Activated CD8-positive, alpha-beta T cell treated with anti-CD3 and anti-CD28 coated beads, Interleukin-2, amount 10 ng/mL, durations not matched to agents 7 days and 5 days (primary cell): ENCODE measurements at regions not wholly inside any gene's neighbourhood (a gene's known extent, or its start where the extent isn't known, plus 50 kb on each side); places are given as distances from the start of the nearest gene placed in this dataset.
"Not testable (repeated sequence)": the region's sequence is repeated elsewhere in the genome, so short reads cannot be mapped to it uniquely, and the experiment has no call there.

Experiments
- ATAC-seq: fragments of 150-1000 bp; cut with Tn5 transposase; one replicate; pipeline ENCODE4 v1.10.0; 2021; ENCODE audit warnings: moderate library complexity
- CTCF ChIA-PET: fragments of 350-600 bp; sonication (Branson Sonifier 250); formaldehyde crosslinking; loops from one replicate; lab custom pipeline; 2021; ENCODE audit warnings: antibody characterized with exemption; lab: Charles Lee
- POLR2A ChIA-PET: fragments of 350-600 bp; sonication (Branson Sonifier 250); formaldehyde crosslinking; loops from one replicate; lab custom pipeline; 2021; ENCODE audit warnings: antibody characterized with exemption; lab: Charles Lee
- DNase-seq: peaks from one replicate; pipeline ENCODE4 v3.0.0-alpha.2; 2020
- H3K27ac Mint-ChIP-seq: one replicate; pipeline ENCODE4 v1.8.0; 2021; ENCODE audit warnings: mild to moderate bottlenecking, mixed read lengths
- H3K27me3 Mint-ChIP-seq: one replicate; pipeline ENCODE4 v1.8.0; 2021; ENCODE audit warnings: low read depth, mixed read lengths
- H3K36me3 Mint-ChIP-seq: one replicate; pipeline ENCODE4 v1.8.0; 2021; ENCODE audit warnings: low read depth, mixed read lengths
- H3K4me1 Mint-ChIP-seq: one replicate; pipeline ENCODE4 v1.8.0; 2021; ENCODE audit warnings: low read depth, mixed read lengths
- H3K4me3 Mint-ChIP-seq: one replicate; pipeline ENCODE4 v1.8.0; 2021; ENCODE audit warnings: mild to moderate bottlenecking, mixed read lengths
- H3K9me3 Mint-ChIP-seq: one replicate; pipeline ENCODE4 v1.8.0; 2022; ENCODE audit warnings: mixed read lengths; ENCODE audit not compliant: insufficient read depth

DNA sequence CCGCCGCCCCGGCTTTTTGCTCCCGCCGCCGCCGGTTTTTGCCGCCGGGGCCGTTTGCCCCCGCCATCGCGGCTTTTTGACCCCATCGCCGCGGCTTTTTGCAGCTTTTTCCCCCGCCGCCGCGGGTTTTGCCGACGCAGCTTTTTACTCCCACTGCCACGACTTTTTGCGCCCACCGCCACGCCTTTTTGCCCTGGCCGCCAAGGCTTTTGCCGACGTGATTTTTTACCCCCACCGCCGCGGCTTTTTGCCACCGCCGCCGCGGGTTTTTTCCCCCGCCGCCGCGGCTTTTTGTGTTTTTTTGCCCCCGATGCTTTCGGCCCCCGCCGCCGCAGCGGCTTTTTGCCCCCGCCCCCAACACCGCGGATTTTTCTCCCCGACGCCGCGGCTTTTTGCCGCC, 5001.9 kb upstream of the OR11H1 start:
- CTCF ChIA-PET, POLR2A ChIA-PET, H3K27me3 Mint-ChIP-seq, H3K4me1 Mint-ChIP-seq, ATAC-seq, H3K9me3 Mint-ChIP-seq, H3K4me3 Mint-ChIP-seq, H3K36me3 Mint-ChIP-seq, H3K27ac Mint-ChIP-seq: not testable (repeated sequence)
- DNase-seq = peak; percentile 0

DNA sequence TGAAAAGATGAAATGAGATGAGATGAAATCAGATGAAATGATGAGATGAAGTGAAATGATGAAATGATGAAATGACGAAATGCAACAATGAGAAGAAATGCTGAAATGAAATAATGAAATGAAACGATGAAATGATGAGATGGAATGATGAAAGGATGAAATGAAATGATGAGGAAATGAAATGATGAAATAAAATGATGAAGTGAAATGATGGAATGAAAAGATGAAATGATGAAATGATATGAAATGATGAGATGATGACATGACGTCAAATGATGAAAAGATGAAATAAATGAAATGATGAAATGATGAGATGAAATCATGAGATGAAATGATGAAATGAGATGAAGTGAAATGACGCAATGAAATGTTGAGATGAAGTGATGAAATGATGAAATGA, 4996.9 kb upstream of the OR11H1 start:
- H3K4me3 Mint-ChIP-seq, H3K9me3 Mint-ChIP-seq, H3K27ac Mint-ChIP-seq, H3K27me3 Mint-ChIP-seq, CTCF ChIA-PET, ATAC-seq, H3K4me1 Mint-ChIP-seq, POLR2A ChIA-PET, H3K36me3 Mint-ChIP-seq, DNase-seq: not testable (repeated sequence)

DNA sequence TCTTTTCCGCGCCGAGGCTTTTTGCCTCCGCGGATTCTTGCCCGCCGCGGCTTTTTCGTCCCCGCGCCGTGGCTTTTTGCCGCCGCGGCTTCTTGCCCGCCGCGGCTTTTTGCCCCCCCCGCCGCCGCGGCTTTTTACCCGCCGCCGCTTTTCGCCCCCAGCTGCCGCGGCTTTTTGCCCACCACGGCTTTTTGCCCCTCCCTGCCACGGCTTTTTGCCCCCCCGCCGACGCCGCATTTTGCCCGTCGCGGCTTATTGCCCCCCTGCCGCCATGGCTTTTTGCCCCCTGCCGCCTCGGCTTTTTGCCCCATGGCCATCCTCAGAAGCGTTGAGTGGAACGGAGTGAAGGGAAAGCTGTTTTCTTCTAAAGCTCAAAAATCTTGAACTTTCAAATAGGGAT, 4955.5 kb upstream of the OR11H1 start:
- H3K36me3 Mint-ChIP-seq, H3K27me3 Mint-ChIP-seq, H3K4me1 Mint-ChIP-seq, ATAC-seq, H3K27ac Mint-ChIP-seq, H3K4me3 Mint-ChIP-seq, H3K9me3 Mint-ChIP-seq, CTCF ChIA-PET, DNase-seq, POLR2A ChIA-PET: not testable (repeated sequence)

DNA sequence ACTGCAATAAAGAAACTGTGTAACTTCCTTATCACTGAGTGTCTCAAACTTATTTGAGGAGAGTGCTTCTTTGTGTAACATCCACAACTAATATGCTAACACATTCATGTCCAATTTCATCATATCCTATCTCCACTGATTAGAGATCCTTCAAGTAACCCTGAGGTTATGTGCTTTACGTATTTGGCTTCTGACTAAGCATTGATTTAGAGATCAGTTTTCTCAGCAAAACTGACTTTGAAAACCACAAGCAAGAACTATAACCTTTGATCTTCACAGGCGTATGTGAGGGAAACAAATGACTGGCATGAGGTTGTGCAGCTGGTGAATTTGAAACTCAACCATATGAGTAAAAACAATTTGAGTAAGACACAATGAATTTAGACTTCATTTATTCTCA, 4926.9 kb upstream of the OR11H1 start:
- DNase-seq, H3K27me3 Mint-ChIP-seq, H3K36me3 Mint-ChIP-seq, H3K4me3 Mint-ChIP-seq, H3K27ac Mint-ChIP-seq, H3K9me3 Mint-ChIP-seq, POLR2A ChIA-PET, H3K4me1 Mint-ChIP-seq, CTCF ChIA-PET, ATAC-seq: not testable (repeated sequence)

DNA sequence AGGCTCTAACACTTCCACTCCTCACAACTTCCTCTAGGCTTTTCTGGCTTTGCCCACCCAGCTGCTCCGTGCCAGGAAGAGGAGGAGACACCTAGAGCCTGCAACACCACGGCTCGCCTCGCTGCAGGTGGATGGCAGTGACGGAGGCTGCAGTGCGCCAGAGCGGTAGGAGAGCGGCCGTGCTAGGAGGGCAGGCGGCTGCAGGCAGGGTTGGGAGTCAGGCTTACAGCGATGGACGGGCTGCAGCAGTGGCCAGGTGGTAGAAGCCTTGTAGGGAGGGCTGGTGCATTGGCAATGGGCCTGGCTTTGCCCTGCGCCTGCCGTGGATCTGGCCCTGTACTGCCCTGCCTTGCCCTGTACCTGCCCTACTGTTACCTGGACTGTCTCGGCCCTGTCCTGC, 4896.0 kb upstream of the OR11H1 start:
- H3K4me1 Mint-ChIP-seq, DNase-seq, POLR2A ChIA-PET, H3K27me3 Mint-ChIP-seq, H3K36me3 Mint-ChIP-seq, CTCF ChIA-PET, ATAC-seq, H3K9me3 Mint-ChIP-seq, H3K27ac Mint-ChIP-seq, H3K4me3 Mint-ChIP-seq: not testable (repeated sequence)

DNA sequence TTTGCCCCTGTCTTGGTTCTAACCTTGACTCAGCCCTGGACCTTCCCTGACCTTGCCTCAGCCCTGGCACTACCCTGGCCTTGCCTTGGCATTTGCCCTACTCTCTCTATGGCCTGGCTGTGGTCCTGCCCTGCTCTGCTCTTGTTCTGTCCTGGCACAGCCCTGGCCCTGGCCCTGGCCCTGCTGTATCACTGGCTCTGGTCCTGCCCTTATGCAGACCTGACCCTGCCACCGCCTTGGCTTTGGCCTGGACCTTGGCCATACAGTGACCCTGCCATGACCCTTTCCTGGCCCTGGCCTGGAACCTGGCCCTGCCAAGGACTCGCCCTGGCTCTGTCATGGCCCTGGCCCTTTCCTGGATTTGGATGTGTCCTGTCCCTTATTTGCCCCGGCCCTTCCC, 4892.7 kb upstream of the OR11H1 start:
- H3K4me1 Mint-ChIP-seq, H3K27ac Mint-ChIP-seq, DNase-seq, ATAC-seq, H3K9me3 Mint-ChIP-seq, H3K36me3 Mint-ChIP-seq, POLR2A ChIA-PET, H3K4me3 Mint-ChIP-seq, CTCF ChIA-PET, H3K27me3 Mint-ChIP-seq: not testable (repeated sequence)

DNA sequence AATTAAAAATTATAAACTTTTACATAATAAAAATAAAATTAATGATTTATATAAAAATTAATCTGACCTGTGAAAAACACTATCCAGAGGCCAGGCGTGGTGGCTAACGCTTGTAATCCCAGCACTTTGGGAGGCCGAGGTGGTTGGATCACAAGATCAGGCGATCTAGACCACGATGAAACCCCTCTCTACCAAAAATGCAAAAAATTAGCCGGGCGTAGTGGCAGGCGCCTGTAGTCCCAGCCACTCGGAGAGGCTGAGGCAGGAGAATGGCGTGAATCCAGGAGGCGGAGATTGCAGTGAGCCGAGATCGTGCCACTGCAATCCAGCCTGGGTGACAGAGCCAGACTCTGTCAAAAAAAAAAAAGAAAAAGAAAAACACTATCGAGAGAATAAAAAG, 4865.2 kb upstream of the OR11H1 start:
- CTCF ChIA-PET, ATAC-seq, DNase-seq, H3K9me3 Mint-ChIP-seq, H3K36me3 Mint-ChIP-seq, H3K27ac Mint-ChIP-seq, H3K4me1 Mint-ChIP-seq, POLR2A ChIA-PET, H3K4me3 Mint-ChIP-seq, H3K27me3 Mint-ChIP-seq: not testable (repeated sequence)

DNA sequence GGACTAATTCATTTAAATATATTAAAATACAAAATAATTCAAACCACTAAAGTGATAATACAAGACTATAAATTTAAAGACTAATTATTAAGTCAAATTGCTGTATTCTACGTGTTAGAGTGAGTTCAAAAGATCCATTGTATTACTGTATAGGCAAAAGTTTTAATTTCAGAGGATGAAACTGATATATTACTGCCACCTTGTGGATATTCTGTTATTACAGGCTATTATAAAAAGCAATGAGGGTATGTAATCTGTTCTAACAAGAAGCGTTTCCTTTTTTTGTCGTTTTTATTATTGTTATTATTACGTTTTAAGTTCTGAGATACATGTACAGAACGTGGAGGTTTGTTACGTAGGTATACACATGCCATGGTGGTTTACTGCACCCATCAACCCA, 4854.9 kb upstream of the OR11H1 start:
- H3K27me3 Mint-ChIP-seq, H3K36me3 Mint-ChIP-seq, DNase-seq, CTCF ChIA-PET, POLR2A ChIA-PET, H3K4me1 Mint-ChIP-seq, H3K4me3 Mint-ChIP-seq, ATAC-seq, H3K9me3 Mint-ChIP-seq, H3K27ac Mint-ChIP-seq: not testable (repeated sequence)

DNA sequence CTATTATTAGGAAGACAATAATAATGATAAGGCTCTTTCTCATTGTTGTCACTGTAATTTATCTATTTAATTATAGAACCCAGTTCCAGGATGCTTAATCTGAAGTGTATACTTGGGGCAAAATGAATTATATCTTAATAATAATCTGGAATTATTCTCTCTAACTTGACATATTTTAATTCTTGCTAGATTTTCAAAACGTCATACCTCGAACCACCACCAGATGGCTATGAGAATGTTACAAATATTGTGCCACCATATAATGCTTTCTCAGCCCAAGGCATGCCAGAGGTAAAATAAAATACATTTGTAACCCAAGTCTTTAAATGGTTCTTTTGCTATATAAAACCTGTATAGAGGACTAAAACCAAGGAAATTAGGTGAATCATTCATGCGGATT, 4849.3 kb upstream of the OR11H1 start:
- DNase-seq, CTCF ChIA-PET, H3K4me1 Mint-ChIP-seq, H3K36me3 Mint-ChIP-seq, POLR2A ChIA-PET, ATAC-seq, H3K4me3 Mint-ChIP-seq, H3K9me3 Mint-ChIP-seq, H3K27me3 Mint-ChIP-seq, H3K27ac Mint-ChIP-seq: not testable (repeated sequence)

DNA sequence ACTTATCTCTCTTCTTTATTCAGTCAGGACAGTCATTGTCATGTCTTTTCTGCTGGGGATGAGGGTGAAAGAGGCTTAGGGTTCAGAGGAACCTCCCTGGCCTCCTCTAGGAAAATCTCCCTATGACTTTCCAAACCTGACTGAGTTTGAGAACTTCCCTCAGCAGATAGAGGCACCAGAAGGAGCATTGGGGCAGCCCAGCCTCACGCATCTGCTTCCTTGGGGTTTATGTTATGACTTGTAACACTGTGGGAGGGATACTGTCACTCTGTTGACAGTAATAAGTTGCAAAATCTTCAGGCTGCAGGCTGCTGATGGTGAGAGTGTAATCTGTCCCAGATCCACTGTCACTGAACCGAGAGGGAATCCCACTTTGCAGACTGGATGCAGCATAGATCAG, 4842.6 kb upstream of the OR11H1 start:
- H3K36me3 Mint-ChIP-seq, POLR2A ChIA-PET, H3K4me3 Mint-ChIP-seq, ATAC-seq, H3K4me1 Mint-ChIP-seq, H3K9me3 Mint-ChIP-seq, DNase-seq, H3K27ac Mint-ChIP-seq, CTCF ChIA-PET, H3K27me3 Mint-ChIP-seq: not testable (repeated sequence)

DNA sequence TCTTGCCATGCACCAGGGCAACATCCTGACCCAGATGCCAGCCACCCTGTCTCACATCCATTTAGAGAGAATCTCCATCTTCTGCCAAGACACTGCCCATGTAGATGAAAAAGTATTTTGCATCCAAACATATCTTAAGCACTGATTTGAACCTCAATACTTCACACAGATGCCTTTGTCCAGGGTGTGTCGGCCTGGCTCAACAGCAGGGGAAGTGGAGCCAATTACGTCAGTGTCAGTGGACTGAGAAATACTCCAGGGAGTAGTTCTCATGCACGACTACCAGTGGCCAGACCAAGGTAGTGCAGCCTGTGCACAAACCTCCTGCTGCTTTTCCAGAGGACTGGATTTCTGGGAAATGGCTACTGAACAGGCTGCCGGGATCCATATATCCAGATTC, 4840.7 kb upstream of the OR11H1 start:
- ATAC-seq, POLR2A ChIA-PET, CTCF ChIA-PET, H3K4me1 Mint-ChIP-seq, H3K27ac Mint-ChIP-seq, H3K27me3 Mint-ChIP-seq, DNase-seq, H3K9me3 Mint-ChIP-seq, H3K36me3 Mint-ChIP-seq, H3K4me3 Mint-ChIP-seq: not testable (repeated sequence)

DNA sequence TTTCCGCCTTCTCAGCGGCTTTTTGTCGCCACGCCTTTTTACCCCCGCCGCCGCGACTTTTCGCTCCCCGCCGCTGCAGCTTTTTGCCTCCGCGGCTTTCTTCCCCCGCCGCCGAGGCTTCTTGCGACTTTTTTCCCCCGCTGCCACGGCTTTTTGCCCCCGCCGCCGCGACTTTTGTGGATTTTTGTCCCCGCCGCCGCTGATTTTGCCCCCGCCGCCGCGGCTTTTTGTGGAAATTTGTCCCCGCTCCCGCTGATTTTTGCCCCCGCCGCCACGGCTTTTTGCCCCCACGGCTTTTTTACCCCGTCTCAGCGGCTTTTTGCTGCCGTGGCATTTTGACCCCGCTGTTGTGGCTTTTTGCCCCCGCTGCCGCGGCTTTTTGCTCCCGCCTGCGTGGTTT, 4829.2 kb upstream of the OR11H1 start:
- POLR2A ChIA-PET, H3K4me1 Mint-ChIP-seq, CTCF ChIA-PET, H3K27me3 Mint-ChIP-seq, H3K36me3 Mint-ChIP-seq, ATAC-seq, DNase-seq, H3K4me3 Mint-ChIP-seq, H3K9me3 Mint-ChIP-seq, H3K27ac Mint-ChIP-seq: not testable (repeated sequence)

DNA sequence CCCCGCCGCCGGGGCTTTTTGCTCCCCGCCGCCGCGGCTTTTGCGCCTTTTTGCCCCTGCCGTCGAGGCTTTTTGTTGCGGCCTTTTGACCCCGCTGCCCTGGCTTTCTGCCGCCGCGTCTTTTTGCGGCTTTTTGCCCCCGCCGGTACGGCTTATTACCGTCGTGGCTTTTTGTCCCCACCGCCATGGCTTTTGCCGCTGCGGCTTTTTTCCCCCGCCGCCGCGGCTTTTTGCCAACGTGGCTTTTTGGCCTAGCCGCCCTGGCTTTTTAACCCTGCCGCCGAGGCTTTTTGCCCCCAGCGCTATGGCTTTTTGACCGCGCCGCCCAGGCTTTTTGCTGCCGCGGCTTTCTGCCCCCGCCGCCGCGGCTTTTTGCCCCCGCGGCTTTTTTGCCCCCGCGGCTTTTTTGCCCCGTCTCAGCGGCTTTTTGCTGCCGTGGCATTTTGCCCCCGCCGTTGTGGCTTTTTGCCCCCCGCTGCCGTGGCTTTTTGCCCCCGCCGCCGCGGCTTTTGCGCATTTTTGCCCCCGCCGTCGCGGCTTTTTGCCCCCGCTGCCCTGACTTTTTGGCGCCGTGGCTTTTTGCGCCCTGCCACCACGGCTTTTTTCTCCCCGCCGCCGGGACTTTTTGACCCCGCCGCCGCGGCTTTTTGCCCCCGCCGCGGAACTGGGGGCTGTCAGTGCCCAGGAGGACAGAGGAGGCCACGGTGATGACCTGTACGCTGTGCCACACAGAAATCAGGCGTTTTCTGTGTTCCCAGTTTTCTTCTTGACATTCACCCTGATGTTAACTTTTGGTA, 4828.5 kb upstream of the OR11H1 start:
- H3K4me3 Mint-ChIP-seq, H3K36me3 Mint-ChIP-seq, ATAC-seq, DNase-seq, CTCF ChIA-PET, POLR2A ChIA-PET, H3K4me1 Mint-ChIP-seq, H3K27me3 Mint-ChIP-seq, H3K27ac Mint-ChIP-seq, H3K9me3 Mint-ChIP-seq: not testable (repeated sequence)
